ENCODE measurements at regions not wholly inside any gene's neighbourhood (a gene's known extent, or its start where the extent isn't known, plus 50 kb on each side); places are given as distances from the start of the nearest gene placed in this dataset.

DNA sequence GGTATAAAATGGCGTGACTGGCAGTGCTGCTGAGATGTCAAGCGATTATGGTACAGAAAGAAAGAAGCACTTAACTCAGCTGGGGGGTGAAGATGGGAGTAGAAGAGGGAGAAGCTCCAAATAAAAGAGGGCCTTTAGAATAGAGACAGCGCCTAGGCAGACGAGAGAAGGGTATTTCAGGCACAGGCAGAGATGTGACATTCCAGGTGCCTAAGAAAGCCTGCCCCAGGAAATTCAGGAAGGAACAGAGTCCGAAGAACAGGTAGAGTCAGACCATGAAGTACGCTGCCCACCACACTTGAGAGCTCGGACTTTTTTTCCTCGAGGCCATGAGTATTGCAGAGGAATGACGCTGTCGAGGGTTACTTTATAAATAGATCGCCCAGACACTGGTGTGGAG, 170.9 kb upstream of the ATF7IP start:
- TF ChIP-seq, protein P1, sequence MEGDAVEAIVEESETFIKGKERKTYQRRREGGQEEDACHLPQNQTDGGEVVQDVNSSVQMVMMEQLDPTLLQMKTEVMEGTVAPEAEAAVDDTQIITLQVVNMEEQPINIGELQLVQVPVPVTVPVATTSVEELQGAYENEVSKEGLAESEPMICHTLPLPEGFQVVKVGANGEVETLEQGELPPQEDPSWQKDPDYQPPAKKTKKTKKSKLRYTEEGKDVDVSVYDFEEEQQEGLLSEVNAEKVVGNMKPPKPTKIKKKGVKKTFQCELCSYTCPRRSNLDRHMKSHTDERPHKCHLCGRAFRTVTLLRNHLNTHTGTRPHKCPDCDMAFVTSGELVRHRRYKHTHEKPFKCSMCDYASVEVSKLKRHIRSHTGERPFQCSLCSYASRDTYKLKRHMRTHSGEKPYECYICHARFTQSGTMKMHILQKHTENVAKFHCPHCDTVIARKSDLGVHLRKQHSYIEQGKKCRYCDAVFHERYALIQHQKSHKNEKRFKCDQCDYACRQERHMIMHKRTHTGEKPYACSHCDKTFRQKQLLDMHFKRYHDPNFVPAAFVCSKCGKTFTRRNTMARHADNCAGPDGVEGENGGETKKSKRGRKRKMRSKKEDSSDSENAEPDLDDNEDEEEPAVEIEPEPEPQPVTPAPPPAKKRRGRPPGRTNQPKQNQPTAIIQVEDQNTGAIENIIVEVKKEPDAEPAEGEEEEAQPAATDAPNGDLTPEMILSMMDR (conservative IDR thresholded peaks at IDR 0.05; ENCODE audit: low read length), result no peak
- no peak for TF ChIP-seq EZH2phosphoT487 (IDR thresholded peaks at IDR 0.05; ENCODE audit: borderline replicate concordance, low read depth, low read length)
